Activated CD4-positive, alpha-beta T cell treated with anti-CD3 and anti-CD28 coated beads for 4 hours (primary cell): ENCODE measurements at regions not wholly inside any gene's neighbourhood (a gene's known extent, or its start where the extent isn't known, plus 50 kb on each side); places are given as distances from the start of the nearest gene placed in this dataset.

Source experiments
- DNase-seq, 2 donors: peaks; one replicate each; pipeline ENCODE4 v3.0.0-alpha.2; 2020

- DNase-seq, result no peak
Observed at GRCh38 chr14:58785701-58786100, 147.9 kb downstream of the DACT1 start.

GRCh38 chr14:58787592-58787991, 149.8 kb downstream of the DACT1 start:
- DNase-seq, result no peak

GRCh38 chr14:58788655-58789503, 151.1 kb downstream of the DACT1 start:
- no peak for DNase-seq

- no peak for DNase-seq
Observed at GRCh38 chr14:58789736-58790135, 152.0 kb downstream of the DACT1 start.

GRCh38 chr14:58792416-58792815, 154.7 kb downstream of the DACT1 start:
- no peak for DNase-seq

- no peak for DNase-seq
Observed at GRCh38 chr14:58793131-58793740, 155.5 kb downstream of the DACT1 start.

- no peak for DNase-seq
Observed at GRCh38 chr14:58794993-58795762, 157.4 kb downstream of the DACT1 start.

GRCh38 chr14:58796242-58797009, 158.7 kb downstream of the DACT1 start:
- no peak for DNase-seq

- no peak for DNase-seq
Observed at GRCh38 chr14:58797010-58797429, 159.3 kb downstream of the DACT1 start.

GRCh38 chr14:58798173-58798572, 160.4 kb downstream of the DACT1 start:
- no peak for DNase-seq

GRCh38 chr14:58801086-58801485, 163.3 kb downstream of the DACT1 start:
- no peak for DNase-seq

- no peak for DNase-seq
Observed at GRCh38 chr14:58805057-58805456, 167.3 kb downstream of the DACT1 start.

GRCh38 chr14:58805605-58806409, 168.0 kb downstream of the DACT1 start:
- no peak for DNase-seq

GRCh38 chr14:58807191-58807590, 169.4 kb downstream of the DACT1 start:
- DNase-seq, result no peak

GRCh38 chr14:58808828-58809227, 171.1 kb downstream of the DACT1 start:
- no peak for DNase-seq

GRCh38 chr14:58809520-58809919, 171.8 kb downstream of the DACT1 start:
- no peak for DNase-seq

GRCh38 chr14:58812050-58812910, 174.5 kb downstream of the DACT1 start:
- no peak for DNase-seq

- DNase-seq, result no peak
Observed at GRCh38 chr14:58813745-58814144, 176.0 kb downstream of the DACT1 start.

GRCh38 chr14:58814466-58814865, 176.7 kb downstream of the DACT1 start:
- DNase-seq, result no peak

GRCh38 chr14:58815161-58815701, 177.5 kb downstream of the DACT1 start:
- no peak for DNase-seq

GRCh38 chr14:58815794-58816193, 178.0 kb downstream of the DACT1 start:
- DNase-seq, result no peak
